Trophoblast cell (in vitro differentiated cells and primary cell): ENCODE measurements at regions not wholly inside any gene's neighbourhood (a gene's known extent, or its start where the extent isn't known, plus 50 kb on each side); places are given as distances from the start of the nearest gene placed in this dataset.

Experiments used
- DNase-seq, 2 donors: peaks; one replicate each; pipeline ENCODE4 v3.0.0-alpha.2; 2016
- H2AFZ ChIP-seq: 2 replicates; pipeline ENCODE4 v1.6.1; 2013; ENCODE audit warnings: low read length, moderate library complexity, mild to moderate bottlenecking; ENCODE audit not compliant: insufficient read depth, poor library complexity
- H2AK5ac ChIP-seq: 2 replicates; pipeline ENCODE4 v1.6.1; 2013; ENCODE audit warnings: mild to moderate bottlenecking, low read length
- H2BK120ac ChIP-seq: 2 replicates; pipeline ENCODE4 v1.6.1; 2013; ENCODE audit warnings: low read length, mild to moderate bottlenecking, moderate library complexity; ENCODE audit not compliant: insufficient read depth, poor library complexity
- H2BK12ac ChIP-seq: 2 replicates; pipeline ENCODE4 v1.6.1; 2013; ENCODE audit warnings: mild to moderate bottlenecking, low read length, moderate library complexity
- H2BK5ac ChIP-seq: 2 replicates; pipeline ENCODE4 v1.6.1; 2013; ENCODE audit warnings: low read length, low read depth, moderate library complexity, mild to moderate bottlenecking; ENCODE audit not compliant: poor library complexity
- H3K14ac ChIP-seq: 2 replicates; pipeline ENCODE4 v1.6.1; 2013; ENCODE audit warnings: mild to moderate bottlenecking, low read length
- H3K18ac ChIP-seq: 2 replicates; pipeline ENCODE4 v1.6.1; 2013; ENCODE audit warnings: mild to moderate bottlenecking, low read length
- H3K23ac ChIP-seq: 2 replicates; pipeline ENCODE4 v1.6.1; 2013; ENCODE audit warnings: low read length
- H3K27ac ChIP-seq: 2 replicates; pipeline ENCODE4 v1.5.1; 2013; ENCODE audit warnings: low read depth, mild to moderate bottlenecking, inconsistent platforms, low read length, moderate library complexity
- H3K27me3 ChIP-seq: 2 replicates; pipeline ENCODE4 v1.6.1; 2013; ENCODE audit warnings: inconsistent platforms, mild to moderate bottlenecking, low read length, moderate library complexity; ENCODE audit not compliant: insufficient read depth
- H3K36me3 ChIP-seq, 2 experiments: 1 replicate in 1 of 2; 2 replicates in 1 of 2; pipeline ENCODE4 v1.6.1; 2013; ENCODE audit warnings: low read length in 2 of 2, mild to moderate bottlenecking in 2 of 2, moderate library complexity in 1 of 2; ENCODE audit not compliant: insufficient read depth in 2 of 2, control insufficient read depth in 1 of 2
- H3K4ac ChIP-seq: 2 replicates; pipeline ENCODE4 v1.6.1; 2013; ENCODE audit warnings: low read depth, mild to moderate bottlenecking, low read length, moderate library complexity
- H3K4me1 ChIP-seq, 2 experiments: 1 replicate in 1 of 2; 2 replicates in 1 of 2; pipeline ENCODE4 v1.6.1; 2013; ENCODE audit warnings: low read length in 2 of 2, mild to moderate bottlenecking in 2 of 2, moderate library complexity in 1 of 2; ENCODE audit not compliant: insufficient read depth in 2 of 2, control insufficient read depth in 1 of 2
- H3K4me2 ChIP-seq: 2 replicates; pipeline ENCODE4 v1.6.1; 2013; ENCODE audit warnings: inconsistent platforms, mild to moderate bottlenecking, low read length, moderate library complexity
- H3K4me3 ChIP-seq: 2 replicates; pipeline ENCODE4 v1.5.1; 2013; ENCODE audit warnings: mild to moderate bottlenecking, low read depth, low read length, inconsistent platforms
- H3K79me1 ChIP-seq: one replicate; pipeline ENCODE4 v1.6.1; 2013; ENCODE audit warnings: low read length
- H3K79me2 ChIP-seq: 2 replicates; pipeline ENCODE4 v1.6.1; 2013; ENCODE audit warnings: low read length, mild to moderate bottlenecking; ENCODE audit not compliant: control insufficient read depth, insufficient read depth, poor library complexity
- H3K9ac ChIP-seq: 2 replicates; pipeline ENCODE4 v1.6.1; 2013; ENCODE audit warnings: mild to moderate bottlenecking, low read length
- H3K9me3 ChIP-seq: 2 replicates; pipeline ENCODE4 v1.6.1; 2013; ENCODE audit warnings: low read depth, mild to moderate bottlenecking, control low read depth, inconsistent platforms, low read length; ENCODE audit not compliant: insufficient read depth
- H4K12ac ChIP-seq: 2 replicates; pipeline ENCODE4 v1.6.1; 2013; ENCODE audit warnings: low read depth, mild to moderate bottlenecking, low read length, moderate library complexity
- H4K8ac ChIP-seq: 2 replicates; pipeline ENCODE4 v1.6.1; 2013; ENCODE audit warnings: low read depth, mild to moderate bottlenecking, low read length, moderate library complexity
- H4K91ac ChIP-seq: one replicate; pipeline ENCODE4 v1.6.1; 2013; ENCODE audit warnings: low read depth, mild to moderate bottlenecking, low read length, moderate library complexity
- WGBS: extraction: QIAGEN DNeasy Blood & Tissue Kit; methylation state at CpG from one replicate; pipeline ENCODE4 v1.1.7; 2013; ENCODE audit warnings: missing lambda C conversion rate; ENCODE audit not compliant: insufficient read length, insufficient coverage; ENCODE audit errors: extremely low coverage; 5-methylcytosine and 5-hydroxymethylcytosine counted together

DNA sequence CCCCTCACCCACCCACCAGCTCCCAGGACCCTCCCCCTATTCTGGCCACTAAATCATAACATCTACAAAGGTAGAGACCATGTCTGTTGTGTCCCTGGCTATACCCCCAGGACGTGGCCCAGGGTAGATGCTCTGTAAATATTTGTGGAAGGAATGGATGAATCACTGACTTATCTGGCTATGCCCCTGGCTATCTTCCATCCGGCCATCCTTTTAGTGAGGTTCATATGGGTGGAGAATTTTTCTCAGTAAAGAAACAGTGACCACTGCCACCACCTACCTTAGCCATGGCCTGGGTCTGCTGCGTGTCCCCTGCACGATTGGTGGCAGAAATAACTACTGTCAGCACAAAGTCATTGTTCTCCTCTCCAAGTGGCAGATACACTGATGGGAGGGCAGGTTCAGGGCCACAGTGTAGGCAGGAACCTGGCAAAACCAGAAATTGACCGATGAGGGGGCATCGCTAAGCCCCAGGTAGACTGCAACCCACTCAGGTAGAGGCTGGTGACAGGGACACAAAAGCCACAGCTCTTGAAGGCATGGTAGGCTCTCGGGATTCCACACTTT is 63.1 kb upstream of the BCO1 start:
- peak overlapping the region; percentile 88 for H3K14ac ChIP-seq
- H2BK12ac ChIP-seq: peak overlapping the region; percentile 97
- H2BK5ac ChIP-seq: peak overlapping the region; percentile 84
- no CpG with 5 or more reads among the region's 7 CpGs for WGBS
- H3K9ac ChIP-seq: no peak overlapping the region
- H2BK120ac ChIP-seq: peak overlapping the region; percentile 94
- no peaks in the 10 kb centered on the region for H3K9me3 ChIP-seq
- H3K4ac ChIP-seq: peak overlapping the region; percentile 56
- peaks cover 20% of the 10 kb centered on the region for H3K79me1 ChIP-seq
- peak; percentile 80 to 88 for DNase-seq
- peak overlapping the region; percentile 86 for H3K18ac ChIP-seq
- no peak overlapping the region for H2AFZ ChIP-seq
- no peak overlapping the region for H3K23ac ChIP-seq
- H3K27ac ChIP-seq: peak overlapping the region; percentile 57
- peak overlapping the region; percentile 93 for H2AK5ac ChIP-seq
- no peak overlapping the region for H3K4me2 ChIP-seq
- no peak overlapping the region for H4K12ac ChIP-seq
- no peaks in the 10 kb centered on the region for H3K27me3 ChIP-seq
- H3K36me3 ChIP-seq: peaks cover 0 to 7% of the 10 kb centered on the region in 2 experiments
- peaks cover 26 to 28% of the 10 kb centered on the region in 2 experiments for H3K4me1 ChIP-seq
- peak overlapping the region; percentile 89 for H4K91ac ChIP-seq
- H4K8ac ChIP-seq: peak overlapping the region; percentile 76
- peaks cover 5% of the 10 kb centered on the region for H3K79me2 ChIP-seq
- H3K4me3 ChIP-seq: no peak overlapping the region

- H4K91ac ChIP-seq: peak overlapping the region; percentile 69
- H4K12ac ChIP-seq: no peak overlapping the region
- no peak overlapping the region for H3K9ac ChIP-seq
- no peaks in the 10 kb centered on the region for H3K27me3 ChIP-seq
- no peak overlapping the region for H2AFZ ChIP-seq
- H3K18ac ChIP-seq: peak overlapping the region; percentile 63
- no peaks in the 10 kb centered on the region for H3K9me3 ChIP-seq
- H3K4ac ChIP-seq: no peak overlapping the region
- no CpG with 5 or more reads among the region's 13 CpGs for WGBS
- H2BK120ac ChIP-seq: peak overlapping the region; percentile 13
- H3K4me3 ChIP-seq: no peak overlapping the region
- no peak overlapping the region for H3K23ac ChIP-seq
- H2BK12ac ChIP-seq: peak overlapping the region; percentile 82
- H3K36me3 ChIP-seq: peaks cover 0 to 7% of the 10 kb centered on the region in 2 experiments
- peak overlapping the region; percentile 10 for H3K27ac ChIP-seq
- peak; percentile 82 to 87 for DNase-seq
- peaks cover 5% of the 10 kb centered on the region for H3K79me2 ChIP-seq
- no peak overlapping the region for H3K4me2 ChIP-seq
- no peak overlapping the region for H4K8ac ChIP-seq
- no peak overlapping the region for H2AK5ac ChIP-seq
- peaks cover 18% of the 10 kb centered on the region for H3K79me1 ChIP-seq
- H2BK5ac ChIP-seq: peak overlapping the region; percentile 15
- peaks cover 26 to 27% of the 10 kb centered on the region in 2 experiments for H3K4me1 ChIP-seq
- peak overlapping the region; percentile 23 for H3K14ac ChIP-seq
Measured at GRCh38 chr16:81174644-81175324, 63.7 kb upstream of the BCO1 start.

- DNase-seq: no peak
Measured at GRCh38 chr16:81172769-81173658, 65.5 kb upstream of the BCO1 start.

DNA sequence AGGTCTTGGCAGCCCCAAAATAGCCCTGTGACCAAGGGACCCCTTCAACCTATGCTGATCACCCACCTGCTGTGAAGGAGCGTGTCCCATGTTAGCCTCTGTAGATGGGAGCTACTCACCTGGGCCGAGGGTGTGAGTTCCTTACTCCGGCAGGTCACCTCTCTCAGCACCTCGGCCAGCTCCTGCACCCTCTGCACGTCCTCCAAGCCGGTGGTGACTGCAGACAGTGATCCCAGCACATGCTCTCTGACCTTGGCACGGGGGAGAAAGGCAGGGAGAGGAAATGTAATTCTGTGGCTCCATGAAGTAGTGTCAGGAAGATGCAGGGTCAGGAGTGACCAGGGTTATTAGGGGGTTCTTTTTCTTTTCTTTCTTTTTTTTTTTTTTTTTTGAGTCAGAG is 67.7 kb upstream of the BCO1 start:
- no peak overlapping the region for H2AFZ ChIP-seq
- H2BK120ac ChIP-seq: no peak overlapping the region
- no peak overlapping the region for H3K18ac ChIP-seq
- no peak overlapping the region for H3K27ac ChIP-seq
- no peak overlapping the region for H3K4me3 ChIP-seq
- H3K36me3 ChIP-seq: peaks cover 0 to 7% of the 10 kb centered on the region in 2 experiments
- H3K4me2 ChIP-seq: no peak overlapping the region
- H2BK12ac ChIP-seq: no peak overlapping the region
- H4K8ac ChIP-seq: no peak overlapping the region
- H3K27me3 ChIP-seq: no peaks in the 10 kb centered on the region
- H3K14ac ChIP-seq: no peak overlapping the region
- no peak overlapping the region for H3K23ac ChIP-seq
- H3K79me2 ChIP-seq: peaks cover 2% of the 10 kb centered on the region
- no peak overlapping the region for H3K9ac ChIP-seq
- DNase-seq: no peak
- peaks cover 13 to 14% of the 10 kb centered on the region in 2 experiments for H3K4me1 ChIP-seq
- no CpG with 5 or more reads among the region's 7 CpGs for WGBS
- no peak overlapping the region for H2AK5ac ChIP-seq
- no peak overlapping the region for H4K12ac ChIP-seq
- peaks cover 10% of the 10 kb centered on the region for H3K79me1 ChIP-seq
- H4K91ac ChIP-seq: no peak overlapping the region
- no peak overlapping the region for H3K4ac ChIP-seq
- peaks cover 2% of the 10 kb centered on the region for H3K9me3 ChIP-seq
- no peak overlapping the region for H2BK5ac ChIP-seq

More at GRCh38 chr16:81172769-81173658, 65.5 kb upstream of the BCO1 start:
- Histone ChIP-seq H3K4me3 (no peak overlapping the region), H3K79me2 (peaks cover 5% of the 10 kb centered on the region), H4K91ac (no peak overlapping the region), H3K4me2 (no peak overlapping the region), H3K79me1 (peaks cover 15% of the 10 kb centered on the region), H3K9me3 (no peaks in the 10 kb centered on the region), H3K23ac (peak overlapping the region; percentile 54), H3K36me3 (peaks cover 0 to 7% of the 10 kb centered on the region in 2 experiments), H3K4me1 (peaks cover 22 to 23% of the 10 kb centered on the region in 2 experiments), H2BK5ac (no peak overlapping the region), H3K4ac (no peak overlapping the region), H2BK12ac (no peak overlapping the region), H2AFZ (no peak overlapping the region), H3K27me3 (no peaks in the 10 kb centered on the region), H2AK5ac (no peak overlapping the region), H3K18ac (no peak overlapping the region), H4K8ac (no peak overlapping the region), H4K12ac (no peak overlapping the region), H3K14ac (no peak overlapping the region), H3K9ac (no peak overlapping the region), H2BK120ac (no peak overlapping the region), H3K27ac (no peak overlapping the region)
- WGBS: 100% methylated on average over 1 of the region's 13 CpGs
